DND-41 (cell line): ENCODE measurements at regions not wholly inside any gene's neighbourhood (a gene's known extent, or its start where the extent isn't known, plus 50 kb on each side); places are given as distances from the start of the nearest gene placed in this dataset.

Experiments
- ATAC-seq: fragments of 200-7000 bp; cut with Tn5 transposase; 3 replicates; pipeline ENCODE4 v1.9.1; 2021; ENCODE audit warnings: low read depth; ENCODE audit not compliant: insufficient read depth
- DNase-seq: peaks from one replicate; pipeline ENCODE4 v3.0.0-alpha.2; 2020
- H2AFZ ChIP-seq: 2 replicates; pipeline ENCODE4 v1.6.0; 2012; ENCODE audit warnings: low read depth, low read length
- H3K27ac ChIP-seq: 2 replicates; pipeline ENCODE4 v1.5.1; 2012; ENCODE audit warnings: low read length, inconsistent platforms
- H3K27me3 ChIP-seq: fragments of 200-600 bp; sonication (generic); 2 replicates; pipeline ENCODE4 v1.6.0; 2012; ENCODE audit warnings: low read length, mild to moderate bottlenecking, inconsistent platforms; ENCODE audit not compliant: insufficient read depth, poor library complexity
- H3K36me3 ChIP-seq: 2 replicates; pipeline ENCODE4 v1.5.1; 2012; ENCODE audit warnings: low read length, inconsistent platforms; ENCODE audit not compliant: insufficient read depth
- H3K4me1 ChIP-seq: 2 replicates; pipeline ENCODE4 v1.5.1; 2012; ENCODE audit warnings: mild to moderate bottlenecking, low read length; ENCODE audit not compliant: insufficient read depth
- H3K4me2 ChIP-seq: 2 replicates; pipeline ENCODE4 v1.6.0; 2012; ENCODE audit warnings: mild to moderate bottlenecking, moderate library complexity, low read length, inconsistent platforms; ENCODE audit not compliant: insufficient read depth
- H3K4me3 ChIP-seq, 2 experiments: fragments of 200-600 bp in 1 of 2; shearing (Covaris generic) in 1 of 2; 2 replicates each; pipeline ENCODE4 v1.5.1; 2012 to 2016; ENCODE audit warnings: inconsistent platforms in 2 of 2, low read length in 2 of 2, mild to moderate bottlenecking in 2 of 2, low read depth in 1 of 2, moderate library complexity in 1 of 2
- H3K79me2 ChIP-seq: 2 replicates; pipeline ENCODE4 v1.6.0; 2012; ENCODE audit warnings: low read length, inconsistent platforms; ENCODE audit not compliant: insufficient read depth
- H3K9ac ChIP-seq: 2 replicates; pipeline ENCODE4 v1.6.0; 2012; ENCODE audit warnings: low read depth, mild to moderate bottlenecking, inconsistent platforms, low read length, moderate library complexity
- H3K9me3 ChIP-seq: 2 replicates; pipeline ENCODE4 v1.5.1; 2012; ENCODE audit warnings: low read length, moderate library complexity, mild to moderate bottlenecking, inconsistent platforms; ENCODE audit not compliant: insufficient read depth, severe bottlenecking
- H4K20me1 ChIP-seq: 2 replicates; pipeline ENCODE4 v1.6.0; 2012; ENCODE audit warnings: low read length; ENCODE audit not compliant: insufficient read depth
- EZH2 ChIP-seq: IDR thresholded peaks from 3 replicates; pipeline ENCODE4 v1.6.1; 2012; ENCODE audit warnings: borderline replicate concordance, low read depth, mild to moderate bottlenecking, moderate library complexity, low read length, inconsistent platforms; ENCODE audit not compliant: severe bottlenecking
- TF ChIP-seq, protein P1 (sequence below): IDR thresholded peaks from 2 replicates; pipeline ENCODE4 v1.5.1; 2012; ENCODE audit warnings: borderline replicate concordance, low read length, moderate library complexity, mild to moderate bottlenecking; ENCODE audit not compliant: poor library complexity, severe bottlenecking; ENCODE audit errors: extremely low read depth

DNA sequence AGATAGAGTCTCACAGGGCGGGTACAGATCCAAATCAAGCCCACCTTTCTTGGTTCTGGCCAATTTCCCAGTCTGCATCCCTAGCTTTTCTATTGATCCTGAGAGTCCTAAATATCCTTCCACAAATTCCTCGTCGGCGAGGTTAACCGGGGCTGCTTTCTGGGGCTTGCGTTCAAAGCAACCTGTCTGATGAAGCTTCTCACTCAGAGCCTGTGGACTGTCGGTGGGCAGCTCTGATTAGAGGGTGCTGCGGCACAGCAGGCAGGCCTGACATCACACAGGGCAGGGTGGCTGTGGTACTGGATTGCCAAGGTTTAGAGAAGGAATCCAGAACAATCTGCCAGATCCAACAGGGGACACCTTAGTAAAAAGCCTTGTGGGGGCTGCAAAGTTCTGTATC lies 338.0 kb upstream of the ZMIZ1 start:
- Histone ChIP-seq H3K27me3 (peaks cover 12% of the 10 kb centered on the region), H4K20me1 (no peaks in the 10 kb centered on the region), H2AFZ (no peak overlapping the region), H3K4me2 (no peak overlapping the region), H3K9ac (no peak overlapping the region), H3K79me2 (no peaks in the 10 kb centered on the region), H3K27ac (no peak overlapping the region), H3K36me3 (no peaks in the 10 kb centered on the region), H3K9me3 (no peaks in the 10 kb centered on the region), H3K4me1 (no peaks in the 10 kb centered on the region), H3K4me3 (no peak overlapping the region)
- ATAC-seq (no peak), DNase-seq (no peak)
- TF ChIP-seq, protein P1, sequence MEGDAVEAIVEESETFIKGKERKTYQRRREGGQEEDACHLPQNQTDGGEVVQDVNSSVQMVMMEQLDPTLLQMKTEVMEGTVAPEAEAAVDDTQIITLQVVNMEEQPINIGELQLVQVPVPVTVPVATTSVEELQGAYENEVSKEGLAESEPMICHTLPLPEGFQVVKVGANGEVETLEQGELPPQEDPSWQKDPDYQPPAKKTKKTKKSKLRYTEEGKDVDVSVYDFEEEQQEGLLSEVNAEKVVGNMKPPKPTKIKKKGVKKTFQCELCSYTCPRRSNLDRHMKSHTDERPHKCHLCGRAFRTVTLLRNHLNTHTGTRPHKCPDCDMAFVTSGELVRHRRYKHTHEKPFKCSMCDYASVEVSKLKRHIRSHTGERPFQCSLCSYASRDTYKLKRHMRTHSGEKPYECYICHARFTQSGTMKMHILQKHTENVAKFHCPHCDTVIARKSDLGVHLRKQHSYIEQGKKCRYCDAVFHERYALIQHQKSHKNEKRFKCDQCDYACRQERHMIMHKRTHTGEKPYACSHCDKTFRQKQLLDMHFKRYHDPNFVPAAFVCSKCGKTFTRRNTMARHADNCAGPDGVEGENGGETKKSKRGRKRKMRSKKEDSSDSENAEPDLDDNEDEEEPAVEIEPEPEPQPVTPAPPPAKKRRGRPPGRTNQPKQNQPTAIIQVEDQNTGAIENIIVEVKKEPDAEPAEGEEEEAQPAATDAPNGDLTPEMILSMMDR: no peak
- TF ChIP-seq EZH2: no peak

DNA sequence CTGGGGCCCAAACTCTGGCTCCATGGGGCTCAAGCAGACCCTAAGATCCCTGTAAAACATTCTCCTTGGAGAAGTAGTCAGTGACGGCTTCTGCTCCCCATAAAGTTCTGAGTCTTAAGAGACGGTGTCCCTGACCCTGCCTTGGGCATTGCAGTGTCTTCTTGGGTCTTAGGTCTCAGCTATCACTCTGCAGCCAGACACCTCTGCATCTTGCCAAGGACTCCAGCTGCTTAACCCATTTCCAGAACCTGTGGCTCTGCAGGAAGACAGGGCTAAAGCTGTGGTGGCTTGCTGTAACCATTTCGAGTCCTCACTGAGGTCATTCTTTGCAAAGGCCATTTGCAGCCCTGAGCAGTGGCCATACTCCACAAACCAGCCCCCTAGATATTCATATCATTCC lies 337.1 kb upstream of the ZMIZ1 start:
- TF ChIP-seq, protein P1: no peak
- no peak for TF ChIP-seq EZH2

DNA sequence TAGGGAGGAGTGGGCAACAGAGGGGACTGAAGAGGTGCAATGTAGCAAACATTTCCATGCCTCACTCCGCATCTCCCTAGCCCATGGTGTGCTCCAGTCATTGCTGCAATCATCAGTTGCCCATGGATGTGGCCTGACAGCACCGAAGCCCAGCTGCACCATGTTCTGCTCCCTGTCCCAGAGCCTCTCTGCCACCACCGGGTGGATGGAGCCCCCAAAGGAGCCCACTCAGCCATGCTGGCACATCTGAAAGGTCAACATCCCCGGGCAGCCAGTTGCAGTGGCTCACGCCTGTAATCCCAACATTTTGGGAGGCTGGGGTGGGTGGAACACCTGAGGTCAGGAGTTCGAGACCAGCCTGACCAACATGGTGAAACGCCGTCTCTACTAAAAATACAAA lies 336.4 kb upstream of the ZMIZ1 start:
- no peak overlapping the region for H2AFZ ChIP-seq
- no peak for TF ChIP-seq EZH2
- TF ChIP-seq, protein P1: no peak
- DNase-seq (no peak), ATAC-seq (no peak)
- no peak overlapping the region for H3K4me2 ChIP-seq
- H3K9ac ChIP-seq: no peak overlapping the region
- H4K20me1 ChIP-seq: no peaks in the 10 kb centered on the region
- no peaks in the 10 kb centered on the region for H3K79me2 ChIP-seq
- H3K4me1 ChIP-seq: no peaks in the 10 kb centered on the region
- H3K27ac ChIP-seq: no peak overlapping the region
- H3K9me3 ChIP-seq: no peaks in the 10 kb centered on the region
- H3K36me3 ChIP-seq: no peaks in the 10 kb centered on the region
- peaks cover 6% of the 10 kb centered on the region for H3K27me3 ChIP-seq
- H3K4me3 ChIP-seq: no peak overlapping the region

More for the DNA sequence above, 337.1 kb upstream of the ZMIZ1 start:
- DNase-seq: no peak
- no peaks in the 10 kb centered on the region for H3K9me3 ChIP-seq
- H3K27ac ChIP-seq: no peak overlapping the region
- H3K4me3 ChIP-seq: no peak overlapping the region
- no peak for ATAC-seq
- no peaks in the 10 kb centered on the region for H4K20me1 ChIP-seq
- no peaks in the 10 kb centered on the region for H3K36me3 ChIP-seq
- no peaks in the 10 kb centered on the region for H3K79me2 ChIP-seq
- peaks cover 9% of the 10 kb centered on the region for H3K27me3 ChIP-seq
- no peak overlapping the region for H2AFZ ChIP-seq
- H3K4me2 ChIP-seq: no peak overlapping the region
- no peak overlapping the region for H3K9ac ChIP-seq
- H3K4me1 ChIP-seq: no peaks in the 10 kb centered on the region
